NCI-H2171 (cell line): ENCODE measurements at regions not wholly inside any gene's neighbourhood (a gene's known extent, or its start where the extent isn't known, plus 50 kb on each side); places are given as distances from the start of the nearest gene placed in this dataset.

Experiments
- DNase-seq: peaks from one replicate; lab custom pipeline; 2025; lab: John Stamatoyannopoulos, UW

DNA sequence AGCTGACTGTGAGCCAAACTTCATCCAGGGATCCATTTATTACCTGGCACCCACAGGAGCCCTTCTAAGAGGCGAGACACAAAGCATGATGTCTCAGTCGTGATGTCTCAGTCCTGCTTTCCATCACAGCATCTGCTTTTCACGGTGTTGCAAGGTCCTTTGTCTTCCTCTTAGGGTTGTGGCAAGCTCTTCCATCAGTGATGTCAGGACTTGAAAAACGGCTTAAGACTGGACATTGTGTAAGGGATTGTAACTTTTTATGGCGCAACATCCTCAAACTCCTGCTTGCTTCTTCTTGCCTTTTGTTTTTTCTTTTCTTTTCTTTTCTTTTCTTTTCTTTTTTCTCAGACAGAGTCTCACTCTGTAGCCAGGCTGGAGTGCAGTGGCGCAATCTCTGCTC lies 586.5 kb upstream of the TMEM132C start:
- no peak for DNase-seq

DNA sequence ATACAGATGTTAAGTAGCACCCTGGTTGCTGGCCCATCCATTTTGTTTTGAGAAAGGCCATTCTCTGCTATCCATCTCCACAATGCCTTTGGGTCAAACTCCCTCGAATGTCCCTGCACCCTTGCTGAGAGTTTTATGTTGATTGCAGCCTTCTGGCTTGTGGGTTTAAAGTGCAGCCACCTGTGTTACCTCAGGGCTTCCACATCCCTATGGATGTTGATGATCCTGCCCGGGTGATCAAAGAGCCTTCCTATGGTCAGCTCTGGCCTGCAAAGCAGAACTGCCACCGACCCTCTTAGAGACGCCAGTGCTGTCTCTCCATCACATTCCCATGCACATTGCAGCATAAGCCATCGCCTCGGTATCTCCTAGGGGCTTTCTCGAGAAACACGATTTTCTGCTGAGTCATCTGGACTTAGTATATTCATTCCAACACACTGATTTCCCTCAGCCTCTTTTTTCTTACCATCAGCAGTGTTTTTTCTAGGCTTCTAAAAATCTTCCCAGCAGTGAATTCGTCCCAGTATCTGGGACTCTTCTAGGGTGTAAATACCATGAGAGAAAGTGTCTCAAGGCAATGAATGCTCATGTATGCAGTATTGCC lies 585.7 kb upstream of the TMEM132C start:
- no peak for DNase-seq

DNA sequence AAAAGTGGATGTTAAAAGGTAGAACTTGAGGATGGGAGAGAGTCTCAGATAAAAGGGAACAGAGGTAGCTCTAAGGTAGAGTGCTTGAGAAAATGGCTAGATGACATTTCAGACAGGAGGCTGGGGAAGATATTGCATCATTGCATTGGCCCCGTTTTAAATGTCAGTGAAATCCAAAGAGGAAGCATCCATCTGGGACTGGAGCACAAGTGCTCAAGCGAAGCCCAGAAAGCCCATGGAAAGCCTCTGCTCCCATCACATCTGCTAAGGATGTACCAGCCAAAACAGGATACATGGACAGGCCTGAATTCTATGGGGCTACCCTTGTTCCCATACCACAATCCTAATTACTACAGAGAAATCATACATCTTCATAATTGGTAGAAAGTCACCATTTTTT lies 581.5 kb upstream of the TMEM132C start:
- DNase-seq: no peak

DNA sequence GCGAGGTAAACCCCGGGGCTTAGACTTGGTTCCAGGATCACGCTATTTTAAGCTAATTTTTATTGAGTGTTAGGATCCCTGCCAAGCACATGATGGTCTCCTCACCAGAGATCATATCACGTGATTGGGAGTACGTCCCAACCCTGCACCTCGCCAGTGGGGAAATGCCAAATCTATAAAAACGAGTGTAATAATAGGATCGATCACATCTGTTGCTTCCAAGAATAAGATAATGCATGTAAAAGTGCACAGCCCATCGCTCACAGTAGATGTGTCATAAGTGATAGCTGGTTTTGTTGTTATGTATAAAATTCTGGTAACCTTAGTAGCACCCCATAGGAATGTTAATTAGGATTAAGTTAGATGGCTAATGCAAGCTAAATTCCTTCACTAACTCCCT lies 581.0 kb upstream of the TMEM132C start:
- DNase-seq: no peak

DNA sequence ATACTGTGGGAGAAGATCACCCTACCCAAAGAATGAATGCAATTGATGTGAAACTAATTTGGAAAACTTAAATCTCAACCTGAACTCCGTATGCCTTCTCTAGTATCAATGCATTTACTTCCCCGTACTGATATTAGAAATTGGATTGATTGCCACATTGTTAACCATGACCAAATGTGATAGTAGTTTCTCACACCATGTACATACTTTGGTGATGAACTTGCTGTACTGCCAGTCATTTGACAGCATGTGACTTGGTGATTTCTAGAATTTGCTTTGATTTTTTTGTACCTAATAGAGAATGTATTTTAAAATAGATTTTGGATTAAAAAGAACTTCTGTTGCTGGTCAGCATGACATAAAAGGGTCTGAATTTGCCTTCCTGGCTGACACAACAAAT lies 579.8 kb upstream of the TMEM132C start:
- DNase-seq: no peak

DNA sequence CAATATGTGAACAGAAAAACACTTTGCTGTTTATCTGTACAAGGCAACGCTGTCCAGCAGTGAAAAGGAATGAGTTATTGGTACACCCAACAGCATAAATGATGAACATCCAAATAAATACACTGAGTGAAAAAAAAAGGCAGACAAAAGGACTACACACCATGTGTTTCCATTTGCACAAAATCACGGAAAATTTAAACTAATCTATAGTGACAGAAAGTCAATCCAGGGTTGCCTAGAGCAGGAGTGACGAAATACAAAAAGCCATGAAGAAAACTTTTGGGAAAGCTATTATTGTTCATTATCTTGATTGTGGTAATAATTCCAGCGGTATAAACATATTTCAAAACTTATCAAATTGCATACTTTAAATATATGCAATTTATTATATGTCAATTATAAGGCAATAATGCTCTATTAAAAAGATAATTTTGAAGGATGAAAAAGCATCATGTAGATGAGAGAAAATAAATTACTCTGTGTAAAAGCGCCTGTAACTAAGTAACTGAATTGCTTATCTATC lies 578.0 kb upstream of the TMEM132C start:
- no peak for DNase-seq

DNA sequence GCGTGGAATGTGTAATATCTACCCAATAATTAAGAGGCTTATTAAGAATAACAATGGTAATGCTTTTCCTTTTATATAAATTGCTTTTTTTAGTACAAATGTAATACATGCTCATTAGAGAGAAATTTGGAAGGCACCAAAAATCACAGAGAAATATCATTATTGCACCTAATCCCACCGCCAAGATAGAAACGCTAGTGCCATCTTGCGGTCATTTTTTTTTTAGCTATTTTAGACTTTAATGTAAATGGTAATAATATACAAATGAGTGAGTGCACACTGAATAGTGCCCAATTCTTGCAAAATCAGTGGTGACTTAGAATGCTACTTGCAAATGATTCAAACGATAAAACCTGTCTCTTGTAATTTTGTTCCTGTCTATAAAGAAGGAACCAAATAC lies 576.8 kb upstream of the TMEM132C start:
- DNase-seq: no peak

DNA sequence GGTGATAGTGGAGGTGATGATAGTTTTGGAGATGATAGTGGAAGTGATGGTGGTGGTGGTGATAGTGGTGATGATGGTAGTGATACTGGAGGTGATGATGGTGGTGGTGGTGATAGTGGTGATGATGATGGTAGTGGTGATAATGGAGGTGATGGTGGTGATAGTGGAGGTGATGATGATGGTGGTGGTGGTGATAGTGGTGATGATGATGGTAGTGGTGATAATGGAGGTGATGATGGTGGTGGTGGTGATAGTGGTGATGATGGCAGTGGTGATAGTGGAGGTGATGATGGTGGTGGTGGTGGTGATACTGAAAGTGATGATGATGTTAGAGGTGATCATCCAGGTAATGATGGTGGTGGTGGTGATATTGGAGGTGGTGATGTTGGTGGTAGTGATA lies 570.0 kb upstream of the TMEM132C start:
- no peak for DNase-seq

DNA sequence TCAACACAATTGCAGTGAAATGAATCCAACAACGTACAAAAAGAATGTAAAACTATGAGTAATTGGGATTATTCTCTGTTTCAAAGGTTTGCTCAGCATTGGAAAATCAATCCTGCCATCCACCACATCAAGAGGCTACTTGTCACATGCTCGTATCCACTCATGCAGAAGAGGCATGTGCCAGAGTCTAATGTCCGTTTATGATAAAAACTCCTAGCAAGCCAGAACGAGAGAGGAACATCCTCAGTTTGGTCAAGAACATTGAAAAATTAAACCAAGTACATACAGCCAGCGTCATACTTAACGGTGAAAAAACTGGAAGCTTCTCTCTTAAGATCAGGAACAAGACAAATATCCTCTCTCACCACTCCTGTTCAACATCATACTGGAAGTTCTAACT lies 563.9 kb upstream of the TMEM132C start:
- no peak for DNase-seq

DNA sequence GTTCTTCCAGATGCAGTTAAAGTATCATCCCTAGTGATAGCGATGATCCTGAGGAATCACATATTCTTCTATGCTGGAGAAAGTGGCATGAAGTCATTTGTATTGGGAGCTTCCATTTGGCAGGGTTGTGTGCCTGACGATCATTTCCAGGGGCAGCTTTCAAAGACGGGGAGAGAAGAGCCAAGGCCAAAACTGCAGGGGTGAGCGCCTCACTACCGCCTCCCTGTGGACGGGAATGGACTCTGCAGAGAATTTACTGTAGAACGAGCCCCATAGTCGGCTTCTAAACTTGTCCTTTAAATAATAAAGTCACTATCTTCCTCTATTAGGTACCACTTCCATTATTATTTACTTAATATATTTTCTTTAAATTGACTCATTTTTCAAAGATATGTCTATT lies 555.9 kb upstream of the TMEM132C start:
- DNase-seq: no peak

DNA sequence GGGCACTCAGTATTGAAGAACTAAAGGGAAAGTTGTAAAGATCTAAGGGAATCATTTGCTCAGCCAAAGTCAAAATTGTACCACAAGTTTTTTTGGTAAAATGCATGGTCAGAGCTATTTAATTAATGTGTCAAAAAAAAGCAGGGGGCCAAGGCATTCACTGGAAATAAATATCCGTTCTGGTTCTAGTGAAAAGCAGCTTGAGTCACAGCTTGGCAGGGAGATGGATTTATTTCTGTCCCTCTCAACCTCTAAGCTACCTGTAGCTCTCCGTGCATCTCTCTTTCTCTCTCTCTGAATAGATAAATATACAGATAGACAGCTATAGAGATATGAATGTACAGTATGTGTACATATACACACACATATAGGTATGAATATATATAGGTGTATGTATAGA lies 554.4 kb upstream of the TMEM132C start:
- no peak for DNase-seq

DNA sequence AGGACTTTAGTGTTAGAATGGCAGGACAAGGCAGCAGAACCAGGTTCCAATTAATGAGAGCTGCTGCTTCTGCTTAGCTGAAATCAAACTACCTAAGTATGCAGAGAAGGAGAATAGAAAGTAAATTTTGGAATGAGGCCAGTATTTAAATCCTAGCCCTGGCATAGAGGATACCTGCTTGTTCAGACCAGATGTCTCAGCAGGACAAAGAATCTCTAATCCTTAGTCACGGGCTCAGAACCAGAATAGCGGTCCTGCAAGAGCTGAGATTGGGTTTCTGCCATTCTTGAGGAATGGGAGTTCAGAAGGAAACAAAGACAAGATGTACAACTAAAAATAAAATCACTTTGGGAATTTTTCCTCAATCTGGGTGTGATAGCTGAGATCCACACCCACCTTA lies 550.8 kb upstream of the TMEM132C start:
- no peak for DNase-seq

DNA sequence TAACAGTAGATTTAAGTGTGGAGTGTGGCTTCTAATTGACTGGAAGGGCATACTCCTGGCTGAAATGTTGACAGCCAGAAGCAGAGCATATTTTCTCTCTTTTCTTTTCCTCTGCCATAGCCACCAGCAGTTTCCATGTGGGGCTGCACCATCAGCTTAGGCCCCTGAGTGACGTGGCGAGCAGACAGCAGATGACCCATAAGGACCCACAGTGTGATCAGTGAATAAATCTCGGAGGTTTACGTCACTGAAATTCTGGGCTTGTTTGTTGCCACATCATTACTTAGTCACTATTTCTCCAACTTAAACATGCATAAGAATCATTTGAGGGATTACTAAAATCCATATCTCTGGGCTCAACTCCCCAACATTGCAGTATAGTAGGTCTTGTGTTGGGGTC lies 549.7 kb upstream of the TMEM132C start:
- DNase-seq: no peak

DNA sequence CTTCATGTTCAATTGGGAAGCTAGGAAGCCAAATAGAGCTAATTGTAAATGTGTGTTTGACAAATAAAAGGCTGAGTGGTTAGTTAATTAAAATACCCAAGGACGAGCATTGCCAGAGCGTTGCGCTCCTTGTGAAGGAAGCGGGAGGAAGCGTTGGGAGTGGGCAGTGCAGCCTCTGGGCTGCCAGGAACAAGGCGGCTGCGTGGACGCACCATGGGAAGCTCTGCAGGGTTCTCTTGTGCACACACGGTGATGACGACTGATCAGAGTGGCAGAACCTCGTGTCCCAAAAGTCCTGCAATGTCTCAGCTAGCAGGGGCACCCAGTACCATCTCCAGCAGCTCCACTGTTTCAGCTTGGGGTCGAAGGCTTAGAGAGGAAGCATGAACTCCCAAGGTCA lies 546.6 kb upstream of the TMEM132C start:
- no peak for DNase-seq

DNA sequence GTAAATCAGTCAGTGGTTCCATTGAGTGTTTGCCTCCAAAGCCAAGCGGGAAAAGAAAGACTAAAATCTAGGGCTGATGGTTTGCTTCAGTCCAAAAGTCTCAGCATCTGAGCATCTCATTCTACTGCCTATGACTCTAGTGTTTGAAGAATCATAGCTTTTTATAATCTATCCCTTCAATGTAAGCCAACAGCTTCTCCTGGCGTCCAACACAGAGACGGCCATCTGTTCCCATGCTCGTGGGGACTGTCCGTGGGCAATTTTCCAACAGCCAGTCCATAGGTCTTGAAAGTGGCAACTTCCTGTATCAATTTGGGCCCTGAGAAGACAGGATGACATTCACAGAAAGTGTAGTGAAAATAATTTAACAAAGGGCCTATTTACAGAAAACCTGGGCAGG lies 544.4 kb upstream of the TMEM132C start:
- no peak for DNase-seq

DNA sequence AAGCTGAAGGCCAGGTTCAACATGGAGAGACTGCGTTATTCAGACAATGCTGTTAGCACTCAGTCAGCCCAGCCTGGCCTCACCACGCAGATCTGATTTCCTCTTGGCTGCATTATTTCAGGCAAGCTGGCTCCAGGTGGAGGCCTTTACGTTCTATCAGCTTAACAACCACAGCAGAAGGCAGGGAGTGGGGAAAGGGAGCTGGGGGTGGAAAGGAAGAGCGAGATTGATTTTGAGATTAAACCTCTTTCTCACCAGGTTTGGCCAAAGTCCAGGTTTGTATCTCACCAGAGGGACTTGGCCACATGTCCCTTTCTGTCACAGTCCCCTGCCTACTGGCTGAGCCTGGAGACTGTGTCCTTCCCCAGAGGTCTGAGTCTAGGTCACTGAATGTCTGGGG lies 543.7 kb upstream of the TMEM132C start:
- peak; percentile 91 for DNase-seq

DNA sequence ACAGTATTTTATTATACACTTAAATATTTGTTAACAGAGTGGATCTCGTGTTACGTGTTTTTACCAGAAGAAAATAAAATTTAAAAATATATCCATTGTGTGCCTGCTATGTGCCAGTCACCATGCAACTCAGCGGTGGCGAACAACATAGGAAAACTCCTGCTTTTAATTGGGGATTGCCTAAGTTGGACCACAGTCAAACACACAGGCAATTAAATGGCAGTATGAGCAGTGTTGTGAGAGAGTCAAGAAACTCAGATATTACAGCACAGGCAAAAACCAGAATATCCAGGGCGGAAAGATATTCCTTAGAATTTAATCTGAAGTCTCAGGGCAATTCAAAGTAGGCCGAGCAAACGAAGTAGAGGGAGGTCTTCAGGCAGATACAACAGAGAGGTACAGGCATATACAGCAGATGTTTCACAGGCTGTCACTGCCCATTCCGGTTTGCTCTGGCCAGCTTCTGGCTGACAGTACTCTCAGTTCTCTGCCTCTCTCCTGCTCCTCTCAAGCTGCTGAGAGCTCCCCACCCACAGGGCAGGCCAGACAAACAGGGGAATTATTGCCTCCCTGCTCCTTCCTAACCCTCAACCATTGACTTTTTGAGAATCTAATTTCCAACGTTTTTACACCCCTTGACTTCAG lies 540.2 kb upstream of the TMEM132C start:
- DNase-seq: no peak

DNA sequence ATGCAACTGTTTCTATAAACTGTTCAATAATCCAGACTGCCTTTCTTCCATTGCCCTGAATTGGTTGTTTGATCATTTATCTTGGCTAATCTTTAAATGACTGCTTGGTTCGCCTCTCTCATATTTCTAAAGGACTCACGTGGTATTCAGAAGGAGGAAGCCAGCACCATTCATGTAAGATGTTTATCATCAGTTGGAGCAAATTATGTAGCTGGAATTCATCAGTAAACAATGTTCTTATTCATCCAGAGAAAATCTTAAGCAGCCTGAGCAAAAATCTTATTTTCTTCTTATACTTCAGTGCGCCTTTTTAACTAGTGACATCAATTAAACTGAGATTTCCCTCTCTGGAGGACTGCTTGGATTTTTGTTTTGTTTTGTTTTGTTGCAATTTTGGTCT lies 538.7 kb upstream of the TMEM132C start:
- no peak for DNase-seq

DNA sequence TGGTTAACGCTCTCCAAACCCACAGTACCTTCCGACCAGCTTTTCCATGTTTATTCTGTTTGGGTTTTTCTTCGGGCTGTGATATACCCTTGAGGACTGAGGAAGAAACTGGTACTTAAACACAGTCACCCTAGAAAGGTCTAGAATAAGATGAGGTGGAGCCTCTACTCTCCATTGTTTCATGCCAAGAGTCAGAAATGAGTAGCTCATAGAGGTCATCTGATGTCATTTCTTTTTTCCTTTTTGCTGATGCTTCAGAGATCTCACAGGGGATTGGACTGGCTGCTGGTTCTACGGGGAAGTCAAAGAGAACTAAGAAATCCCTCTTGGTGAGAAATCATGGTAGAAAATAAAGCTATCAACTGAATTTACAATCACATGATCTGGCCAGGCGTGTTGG lies 538.2 kb upstream of the TMEM132C start:
- no peak for DNase-seq

DNA sequence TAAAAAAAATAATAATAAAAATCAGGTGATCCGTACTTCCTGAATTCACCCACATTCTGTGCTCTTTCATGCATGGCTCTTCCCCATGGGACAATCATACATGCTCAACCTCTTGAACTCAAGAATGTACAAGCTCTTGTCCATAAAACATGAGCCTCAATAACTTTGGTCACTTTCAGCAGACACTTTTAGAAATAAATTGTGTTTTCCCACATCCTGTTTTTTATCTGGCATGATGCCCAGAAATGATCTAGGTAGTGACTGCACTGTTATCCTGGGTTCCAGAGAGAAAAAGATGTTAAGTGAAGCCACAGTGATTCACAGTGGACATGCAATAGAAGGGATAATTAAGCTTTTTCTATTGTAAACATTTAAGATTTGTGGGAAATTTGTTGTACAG lies 537.6 kb upstream of the TMEM132C start:
- DNase-seq: peak; percentile 9

DNA sequence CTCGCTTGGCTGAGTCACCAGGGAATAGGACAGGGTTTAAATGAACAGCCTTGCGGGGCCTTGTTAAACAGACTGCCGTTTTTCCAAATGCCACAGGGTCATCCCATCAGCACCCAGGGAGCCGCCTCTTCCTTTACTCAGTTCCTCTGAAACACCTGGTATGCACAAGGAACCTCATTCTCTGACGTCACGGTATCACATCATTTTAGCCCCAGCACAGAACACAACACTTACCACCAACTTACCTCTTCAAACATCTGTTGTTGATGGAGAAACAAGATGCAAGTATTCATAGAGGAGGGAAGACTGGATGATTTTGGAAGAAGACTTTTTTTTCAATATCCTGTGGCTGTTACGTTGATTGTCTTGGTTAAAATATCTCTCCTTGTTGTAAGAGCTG lies 535.3 kb upstream of the TMEM132C start:
- DNase-seq: peak; percentile 20

DNA sequence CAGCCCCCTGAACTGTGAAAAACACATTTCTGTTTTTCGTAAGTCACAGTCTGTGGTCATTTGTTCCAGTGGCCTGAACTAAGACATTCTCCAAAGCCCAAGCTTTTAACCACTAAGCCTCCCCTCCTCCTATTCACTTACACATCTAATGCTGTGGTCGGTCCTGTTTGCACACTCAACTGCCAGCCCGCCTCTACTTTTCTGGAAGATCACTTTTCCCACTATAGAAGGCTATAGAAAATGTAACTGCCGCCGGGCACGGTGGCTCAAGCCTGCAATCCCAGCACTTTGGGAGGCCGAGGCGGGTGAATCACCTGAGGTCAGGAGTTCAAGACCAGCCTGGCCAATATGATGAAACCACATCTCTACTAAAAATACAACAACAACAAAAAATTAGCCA lies 524.7 kb upstream of the TMEM132C start:
- no peak for DNase-seq

DNA sequence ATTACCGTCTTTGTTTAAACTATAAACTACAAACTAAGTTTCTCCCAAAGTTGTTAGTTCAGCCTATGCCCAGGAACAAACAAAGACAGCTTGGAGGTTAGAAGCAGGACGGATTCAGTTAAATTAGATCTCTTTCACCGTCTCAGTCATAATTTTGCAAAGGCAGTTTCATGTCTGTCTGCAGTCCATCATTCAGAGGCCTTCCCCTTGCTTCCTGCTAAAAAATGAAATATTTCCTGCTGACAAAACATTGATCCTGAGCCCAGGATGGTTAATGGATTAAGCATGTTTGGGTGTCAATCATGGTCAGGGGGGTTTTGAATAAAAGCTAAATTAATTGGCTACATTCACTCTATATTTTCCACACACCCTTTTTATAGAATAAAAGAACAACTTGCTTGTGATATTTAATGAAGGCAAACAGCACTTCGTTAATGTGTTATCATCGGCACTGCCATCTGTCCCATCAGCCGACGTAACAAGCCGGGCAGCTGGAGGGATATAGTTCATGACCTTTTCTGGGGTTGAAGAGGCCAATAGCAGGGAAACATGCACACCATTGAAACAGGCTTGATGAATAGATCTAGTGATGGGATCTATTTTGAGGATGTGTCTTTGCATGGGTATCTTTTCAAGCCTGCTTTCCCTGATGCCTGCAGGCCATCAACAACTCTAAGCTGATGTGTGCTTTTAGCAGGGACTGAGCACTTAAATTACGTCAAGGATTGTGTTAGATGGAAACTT lies 521.3 kb upstream of the TMEM132C start:
- peak; percentile 68 for DNase-seq
